GM18498 (cell line): ENCODE measurements at regions not wholly inside any gene's neighbourhood (a gene's known extent, or its start where the extent isn't known, plus 50 kb on each side); places are given as distances from the start of the nearest gene placed in this dataset.
"Not testable (repeated sequence)": the region's sequence is repeated elsewhere in the genome, so short reads cannot be mapped to it uniquely, and the experiment has no call there.

Experiments
- ATAC-seq: cut with Tn5 transposase; IDR thresholded peaks from one replicate; pipeline ENCODE4 v1.9.1; 2021; ENCODE audit warnings: mild to moderate bottlenecking, moderate library complexity; ENCODE audit not compliant: unreplicated experiment

GRCh38 chr11:11722246-11722645 lies 100.4 kb upstream of the GALNT18 start:
- ATAC-seq, result no peak

GRCh38 chr11:11718511-11718910 lies 96.7 kb upstream of the GALNT18 start:
- ATAC-seq, result no peak

GRCh38 chr11:11717064-11717725 lies 95.4 kb upstream of the GALNT18 start:
- no peak for ATAC-seq

GRCh38 chr11:11715075-11715474 lies 93.3 kb upstream of the GALNT18 start:
- not testable (repeated sequence) for ATAC-seq

GRCh38 chr11:11710556-11710955 lies 88.8 kb upstream of the GALNT18 start:
- ATAC-seq, result no peak

GRCh38 chr11:11709447-11710239 lies 87.8 kb upstream of the GALNT18 start:
- no peak for ATAC-seq

- ATAC-seq, result no peak
Measured at GRCh38 chr11:11708256-11708655, 86.5 kb upstream of the GALNT18 start.

- no peak for ATAC-seq
Measured at GRCh38 chr11:11706028-11706427, 84.2 kb upstream of the GALNT18 start.

- ATAC-seq, result no peak
Measured at GRCh38 chr11:11703885-11704284, 82.1 kb upstream of the GALNT18 start.

- no peak for ATAC-seq
Measured at GRCh38 chr11:11701070-11701469, 79.3 kb upstream of the GALNT18 start.

- no peak for ATAC-seq
Measured at GRCh38 chr11:11697796-11698195, 76.0 kb upstream of the GALNT18 start.

GRCh38 chr11:11691296-11692151 lies 69.7 kb upstream of the GALNT18 start:
- no peak for ATAC-seq

GRCh38 chr11:11681536-11681935 lies 59.7 kb upstream of the GALNT18 start:
- ATAC-seq, result no peak

- no peak for ATAC-seq
Measured at GRCh38 chr11:11677672-11678356, 56.0 kb upstream of the GALNT18 start.

GRCh38 chr11:11675671-11676181 lies 53.9 kb upstream of the GALNT18 start:
- ATAC-seq, result no peak

GRCh38 chr11:11672789-11673188 lies 51.0 kb upstream of the GALNT18 start:
- no peak for ATAC-seq

GRCh38 chr11:11672101-11672500 lies 50.3 kb upstream of the GALNT18 start:
- ATAC-seq, result no peak
